ENCODE measurements at regions not wholly inside any gene's neighbourhood (a gene's known extent, or its start where the extent isn't known, plus 50 kb on each side); places are given as distances from the start of the nearest gene placed in this dataset.

DNA sequence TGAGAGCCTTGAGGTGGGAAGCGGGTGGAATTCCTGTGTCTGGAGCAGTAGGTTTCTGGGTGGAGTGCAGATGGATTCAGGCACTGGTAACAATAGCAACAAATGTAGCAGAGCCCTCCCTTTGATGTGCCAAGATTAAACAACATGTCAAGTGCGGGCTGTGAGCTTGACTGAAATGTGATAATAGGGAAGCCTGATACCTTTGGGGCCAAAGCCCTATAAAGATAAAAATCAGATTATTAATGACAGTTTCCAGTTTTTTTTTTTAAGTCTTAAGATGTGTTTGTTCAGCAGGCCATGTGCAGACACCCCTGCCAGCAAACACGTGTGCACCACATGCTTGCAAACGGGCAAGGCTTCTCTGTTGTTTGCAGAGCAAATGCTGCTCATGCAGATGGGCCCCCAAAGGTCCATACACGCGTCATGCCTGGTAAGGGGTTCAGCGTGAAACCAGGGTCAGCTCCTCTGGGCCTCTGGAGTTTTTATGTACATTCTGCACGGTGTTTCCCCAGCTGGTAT is 193.2 kb downstream of the GADD45G start:
- 87% methylated on average over 6 of the region's 8 CpGs for WGBS (ENCODE audit: insufficient coverage)
- Histone ChIP-seq H3K4me3 (replicated peaks in 1 of 3; ENCODE audit: low read depth in 2 of 3, low read length in 3 of 3) (no peak overlapping the region), H3K36me3 (replicated peaks in 1 of 2; ENCODE audit: control insufficient read depth in 1 of 2, insufficient read depth in 2 of 2, low read length in 2 of 2) (no peaks in the 10 kb centered on the region), H3K4me2 (replicated peaks; ENCODE audit: extremely low read depth, low read length, poor library complexity, severe bottlenecking) (no peak overlapping the region), H3K79me2 (ENCODE audit: insufficient read depth, low read length) (no peaks in the 10 kb centered on the region), H3K9ac (ENCODE audit: insufficient read depth, low read length, poor library complexity, severe bottlenecking) (no peak overlapping the region), H3K9me3 (replicated peaks in 1 of 2; ENCODE audit: control insufficient read depth in 1 of 2, insufficient read depth in 1 of 2, low read length in 2 of 2) (no peaks in the 10 kb centered on the region), H3K27ac (ENCODE audit: low read depth in 1 of 2, low read length in 2 of 2) (no peak overlapping the region), H2AFZ (ENCODE audit: insufficient read depth, low read depth, low read length, poor library complexity, severe bottlenecking) (no peak overlapping the region), H3K27me3 (ENCODE audit: control insufficient read depth in 2 of 2, insufficient read depth in 2 of 2, low read length in 2 of 2) (no peaks in the 10 kb centered on the region), H4K20me1 (ENCODE audit: insufficient read depth, low read length) (no peaks in the 10 kb centered on the region), H3K4me1 (ENCODE audit: control insufficient read depth in 1 of 2, insufficient read depth in 2 of 2, low read length in 2 of 2) (no peaks in the 10 kb centered on the region)
- intact Hi-C loops (cut with micrococcal nuclease): no loop called here
- Mint-ChIP-seq H3K36me3 (no peaks in the 10 kb centered on the region), H3K4me3 (no peak overlapping the region), H3K27ac (no peak overlapping the region), H3K27me3 (ENCODE audit: low read depth in 3 of 3) (peaks cover 4 to 10% (median 6%) of the 10 kb centered on the region in 3 donors), H3K4me1 (no peaks in the 10 kb centered on the region), H3K9me3 (no peaks in the 10 kb centered on the region)
- DNase-seq: no peak
- TF ChIP-seq, protein P1, sequence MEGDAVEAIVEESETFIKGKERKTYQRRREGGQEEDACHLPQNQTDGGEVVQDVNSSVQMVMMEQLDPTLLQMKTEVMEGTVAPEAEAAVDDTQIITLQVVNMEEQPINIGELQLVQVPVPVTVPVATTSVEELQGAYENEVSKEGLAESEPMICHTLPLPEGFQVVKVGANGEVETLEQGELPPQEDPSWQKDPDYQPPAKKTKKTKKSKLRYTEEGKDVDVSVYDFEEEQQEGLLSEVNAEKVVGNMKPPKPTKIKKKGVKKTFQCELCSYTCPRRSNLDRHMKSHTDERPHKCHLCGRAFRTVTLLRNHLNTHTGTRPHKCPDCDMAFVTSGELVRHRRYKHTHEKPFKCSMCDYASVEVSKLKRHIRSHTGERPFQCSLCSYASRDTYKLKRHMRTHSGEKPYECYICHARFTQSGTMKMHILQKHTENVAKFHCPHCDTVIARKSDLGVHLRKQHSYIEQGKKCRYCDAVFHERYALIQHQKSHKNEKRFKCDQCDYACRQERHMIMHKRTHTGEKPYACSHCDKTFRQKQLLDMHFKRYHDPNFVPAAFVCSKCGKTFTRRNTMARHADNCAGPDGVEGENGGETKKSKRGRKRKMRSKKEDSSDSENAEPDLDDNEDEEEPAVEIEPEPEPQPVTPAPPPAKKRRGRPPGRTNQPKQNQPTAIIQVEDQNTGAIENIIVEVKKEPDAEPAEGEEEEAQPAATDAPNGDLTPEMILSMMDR (IDR thresholded peaks at IDR 0.05): no peak

DNA sequence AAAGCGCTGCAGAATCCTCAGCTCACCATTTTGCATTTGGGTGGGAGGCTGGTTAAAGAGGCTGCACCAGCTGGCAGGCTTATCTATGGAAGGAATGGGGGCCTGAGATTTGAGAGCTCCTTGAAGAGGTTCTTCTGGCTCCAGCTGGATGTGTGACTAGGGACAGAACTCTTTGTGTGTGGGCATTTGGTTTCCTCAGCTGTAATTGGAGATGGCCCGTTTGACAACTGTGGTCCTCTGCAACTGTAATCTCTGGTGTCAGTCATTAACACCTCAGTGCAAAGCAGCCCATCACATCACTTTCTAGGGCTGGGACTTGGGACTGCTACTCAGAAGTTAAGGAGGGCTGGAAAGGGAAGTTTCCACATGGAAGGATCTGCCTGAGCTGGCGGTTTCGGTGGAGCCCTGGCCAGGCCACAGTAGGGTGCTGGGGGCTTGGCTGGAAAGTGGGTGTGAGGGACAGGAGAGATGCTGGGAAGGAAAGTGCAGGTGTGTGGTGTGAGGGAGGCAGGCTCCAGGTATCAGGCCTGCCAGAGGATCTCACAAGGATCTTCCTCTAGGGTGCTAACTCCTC is 193.8 kb downstream of the GADD45G start:
- no peaks in the 10 kb centered on the region for H3K27me3 ChIP-seq (ENCODE audit: control insufficient read depth in 2 of 2, insufficient read depth in 2 of 2, low read length in 2 of 2)
- H3K4me1 ChIP-seq (ENCODE audit: control insufficient read depth in 1 of 2, insufficient read depth in 2 of 2, low read length in 2 of 2): no peaks in the 10 kb centered on the region
- TF ChIP-seq, protein P1 (IDR thresholded peaks at IDR 0.05): no peak
- 100% methylated on average over 2 of the region's 4 CpGs for WGBS (ENCODE audit: insufficient coverage)
- DNase-seq: no peak
- H3K27ac Mint-ChIP-seq: no peak overlapping the region
- H2AFZ ChIP-seq (ENCODE audit: insufficient read depth, low read depth, low read length, poor library complexity, severe bottlenecking): no peak overlapping the region
- no peaks in the 10 kb centered on the region for H3K36me3 Mint-ChIP-seq
- H3K4me1 Mint-ChIP-seq: peaks cover 3% of the 10 kb centered on the region
- no peak overlapping the region for H3K4me3 Mint-ChIP-seq
- H3K4me2 ChIP-seq (replicated peaks; ENCODE audit: extremely low read depth, low read length, poor library complexity, severe bottlenecking): no peak overlapping the region
- H3K9ac ChIP-seq (ENCODE audit: insufficient read depth, low read length, poor library complexity, severe bottlenecking): no peak overlapping the region
- no peaks in the 10 kb centered on the region for H3K9me3 Mint-ChIP-seq
- no peaks in the 10 kb centered on the region for H3K79me2 ChIP-seq (ENCODE audit: insufficient read depth, low read length)
- H4K20me1 ChIP-seq (ENCODE audit: insufficient read depth, low read length): no peaks in the 10 kb centered on the region
- intact Hi-C loops (cut with micrococcal nuclease): no loop called here
- H3K4me3 ChIP-seq (replicated peaks in 1 of 3; ENCODE audit: low read depth in 2 of 3, low read length in 3 of 3): no peak overlapping the region
- H3K27me3 Mint-ChIP-seq (ENCODE audit: low read depth in 3 of 3): peaks cover 6 to 10% (median 7%) of the 10 kb centered on the region in 3 donors
- H3K27ac ChIP-seq (ENCODE audit: low read depth in 1 of 2, low read length in 2 of 2): no peak overlapping the region
- H3K9me3 ChIP-seq (replicated peaks in 1 of 2; ENCODE audit: control insufficient read depth in 1 of 2, insufficient read depth in 1 of 2, low read length in 2 of 2): no peaks in the 10 kb centered on the region
- no peaks in the 10 kb centered on the region for H3K36me3 ChIP-seq (replicated peaks in 1 of 2; ENCODE audit: control insufficient read depth in 1 of 2, insufficient read depth in 2 of 2, low read length in 2 of 2)
